Spleen (tissue), 7 donors: ENCODE measurements at regions not wholly inside any gene's neighbourhood (a gene's known extent, or its start where the extent isn't known, plus 50 kb on each side); places are given as distances from the start of the nearest gene placed in this dataset.

Experiments
- POLR2A ChIP-seq, 3 donors: fragments of 450-650 bp; IDR thresholded peaks; one replicate each; pipeline ENCODE4 v1.5.1; 2017; ENCODE audit warnings: antibody characterized with exemption in 3 of 3, mild to moderate bottlenecking in 1 of 3
- POLR2AphosphoS5 ChIP-seq, 3 donors: sonication (generic); formaldehyde crosslinking; IDR thresholded peaks; one replicate each; pipeline ENCODE4 v1.5.1; 2017; ENCODE audit warnings: antibody characterized with exemption in 3 of 3
- TF ChIP-seq, protein P1 (sequence below), 11 experiments: fragments of 200-600 bp in 7 of 11; fragments of 450-650 bp in 4 of 11; sonication (generic) in 4 of 11; IDR thresholded peaks in 8 of 11; conservative IDR thresholded peaks in 3 of 11; 1 replicate in 7 of 11; 2 replicates in 4 of 11; pipeline versions ENCODE4 v1.4.0 to v1.8.0; 2016 to 2021; ENCODE audit warnings: antibody characterized with exemption in 11 of 11, inconsistent platforms in 4 of 11, mild to moderate bottlenecking in 1 of 11
- donor health status: DM: no; HTN: no; CAD: no; lungs with moderate emphysema.
- donor health status: DM: no; HTN: no; CAD: no.
- donor health status: DM: no; HTN: no; CAD: no.

DNA sequence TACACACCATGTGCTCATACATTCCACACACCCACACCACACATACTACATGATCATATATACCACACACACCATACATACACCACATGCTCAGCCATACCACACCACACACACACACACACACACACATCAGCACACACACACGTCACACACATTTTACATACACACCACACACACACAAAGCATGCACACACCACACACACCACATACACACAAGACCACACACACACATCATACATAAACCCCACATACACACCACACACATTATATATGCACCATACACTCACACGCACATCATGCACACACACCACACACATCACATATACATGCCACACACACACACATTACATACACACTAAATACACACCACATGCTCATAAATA lies 124.5 kb upstream of the ERG start:
- TF ChIP-seq, protein P1, sequence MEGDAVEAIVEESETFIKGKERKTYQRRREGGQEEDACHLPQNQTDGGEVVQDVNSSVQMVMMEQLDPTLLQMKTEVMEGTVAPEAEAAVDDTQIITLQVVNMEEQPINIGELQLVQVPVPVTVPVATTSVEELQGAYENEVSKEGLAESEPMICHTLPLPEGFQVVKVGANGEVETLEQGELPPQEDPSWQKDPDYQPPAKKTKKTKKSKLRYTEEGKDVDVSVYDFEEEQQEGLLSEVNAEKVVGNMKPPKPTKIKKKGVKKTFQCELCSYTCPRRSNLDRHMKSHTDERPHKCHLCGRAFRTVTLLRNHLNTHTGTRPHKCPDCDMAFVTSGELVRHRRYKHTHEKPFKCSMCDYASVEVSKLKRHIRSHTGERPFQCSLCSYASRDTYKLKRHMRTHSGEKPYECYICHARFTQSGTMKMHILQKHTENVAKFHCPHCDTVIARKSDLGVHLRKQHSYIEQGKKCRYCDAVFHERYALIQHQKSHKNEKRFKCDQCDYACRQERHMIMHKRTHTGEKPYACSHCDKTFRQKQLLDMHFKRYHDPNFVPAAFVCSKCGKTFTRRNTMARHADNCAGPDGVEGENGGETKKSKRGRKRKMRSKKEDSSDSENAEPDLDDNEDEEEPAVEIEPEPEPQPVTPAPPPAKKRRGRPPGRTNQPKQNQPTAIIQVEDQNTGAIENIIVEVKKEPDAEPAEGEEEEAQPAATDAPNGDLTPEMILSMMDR (IDR thresholded peaks at IDR 0.05 in 8 of 11, conservative IDR thresholded peaks at IDR 0.05 in 3 of 11), result no peak
- TF ChIP-seq POLR2AphosphoS5 (IDR thresholded peaks at IDR 0.05), result no peak
- TF ChIP-seq POLR2A (IDR thresholded peaks at IDR 0.05), result no peak
